ENCODE measurements at regions not wholly inside any gene's neighbourhood (a gene's known extent, or its start where the extent isn't known, plus 50 kb on each side); places are given as distances from the start of the nearest gene placed in this dataset.

DNA sequence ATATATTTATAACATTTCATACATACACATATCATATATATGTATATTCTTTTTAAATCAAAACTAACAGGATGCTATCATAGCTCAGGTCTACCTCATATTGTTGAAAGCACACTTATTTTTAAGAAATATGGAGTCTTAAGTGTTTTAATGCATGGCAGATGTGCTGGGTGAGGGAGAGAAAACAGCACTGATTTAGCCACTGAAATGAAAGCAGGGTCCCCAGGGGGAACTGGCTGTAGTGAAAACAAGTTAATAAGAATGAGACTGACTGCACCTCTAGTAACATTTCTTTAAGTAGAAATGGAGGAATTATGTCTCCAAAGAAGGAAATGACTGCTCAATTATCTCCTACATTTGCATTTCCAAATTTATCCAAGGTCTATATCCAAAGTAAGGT is 857.8 kb downstream of the DCDC2C start:
- no peak overlapping the region for H3K4me2 ChIP-seq (ENCODE audit: low read length)
- no peak overlapping the region for H2AFZ ChIP-seq (ENCODE audit: low read depth, low read length, poor library complexity, severe bottlenecking)
- no peaks in the 10 kb centered on the region for H3K27me3 ChIP-seq (ENCODE audit: insufficient read depth, low read length)
- TF ChIP-seq MAX (IDR thresholded peaks at IDR 0.05), result no peak
- no peak for TF ChIP-seq TCF7L2 (IDR thresholded peaks at IDR 0.05; ENCODE audit: borderline replicate concordance, extremely low read depth, insufficient read depth, insufficient read length)
- no peak for TF ChIP-seq SRF (IDR thresholded peaks at IDR 0.05; ENCODE audit: low read depth)
- TF ChIP-seq ATF3 (IDR thresholded peaks at IDR 0.05), result no peak
- no peak for TF ChIP-seq JUND (IDR thresholded peaks at IDR 0.05)
- TF ChIP-seq, protein P1, sequence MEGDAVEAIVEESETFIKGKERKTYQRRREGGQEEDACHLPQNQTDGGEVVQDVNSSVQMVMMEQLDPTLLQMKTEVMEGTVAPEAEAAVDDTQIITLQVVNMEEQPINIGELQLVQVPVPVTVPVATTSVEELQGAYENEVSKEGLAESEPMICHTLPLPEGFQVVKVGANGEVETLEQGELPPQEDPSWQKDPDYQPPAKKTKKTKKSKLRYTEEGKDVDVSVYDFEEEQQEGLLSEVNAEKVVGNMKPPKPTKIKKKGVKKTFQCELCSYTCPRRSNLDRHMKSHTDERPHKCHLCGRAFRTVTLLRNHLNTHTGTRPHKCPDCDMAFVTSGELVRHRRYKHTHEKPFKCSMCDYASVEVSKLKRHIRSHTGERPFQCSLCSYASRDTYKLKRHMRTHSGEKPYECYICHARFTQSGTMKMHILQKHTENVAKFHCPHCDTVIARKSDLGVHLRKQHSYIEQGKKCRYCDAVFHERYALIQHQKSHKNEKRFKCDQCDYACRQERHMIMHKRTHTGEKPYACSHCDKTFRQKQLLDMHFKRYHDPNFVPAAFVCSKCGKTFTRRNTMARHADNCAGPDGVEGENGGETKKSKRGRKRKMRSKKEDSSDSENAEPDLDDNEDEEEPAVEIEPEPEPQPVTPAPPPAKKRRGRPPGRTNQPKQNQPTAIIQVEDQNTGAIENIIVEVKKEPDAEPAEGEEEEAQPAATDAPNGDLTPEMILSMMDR (IDR thresholded peaks at IDR 0.05 in 2 of 3, conservative IDR thresholded peaks at IDR 0.05 in 1 of 3; ENCODE audit: borderline replicate concordance in 1 of 3, insufficient read depth in 1 of 3, low read depth in 2 of 3, low read length in 2 of 3), result no peak
- TF ChIP-seq CEBPB (IDR thresholded peaks at IDR 0.05; ENCODE audit: low read depth), result no peak
- TF ChIP-seq, protein P2, sequence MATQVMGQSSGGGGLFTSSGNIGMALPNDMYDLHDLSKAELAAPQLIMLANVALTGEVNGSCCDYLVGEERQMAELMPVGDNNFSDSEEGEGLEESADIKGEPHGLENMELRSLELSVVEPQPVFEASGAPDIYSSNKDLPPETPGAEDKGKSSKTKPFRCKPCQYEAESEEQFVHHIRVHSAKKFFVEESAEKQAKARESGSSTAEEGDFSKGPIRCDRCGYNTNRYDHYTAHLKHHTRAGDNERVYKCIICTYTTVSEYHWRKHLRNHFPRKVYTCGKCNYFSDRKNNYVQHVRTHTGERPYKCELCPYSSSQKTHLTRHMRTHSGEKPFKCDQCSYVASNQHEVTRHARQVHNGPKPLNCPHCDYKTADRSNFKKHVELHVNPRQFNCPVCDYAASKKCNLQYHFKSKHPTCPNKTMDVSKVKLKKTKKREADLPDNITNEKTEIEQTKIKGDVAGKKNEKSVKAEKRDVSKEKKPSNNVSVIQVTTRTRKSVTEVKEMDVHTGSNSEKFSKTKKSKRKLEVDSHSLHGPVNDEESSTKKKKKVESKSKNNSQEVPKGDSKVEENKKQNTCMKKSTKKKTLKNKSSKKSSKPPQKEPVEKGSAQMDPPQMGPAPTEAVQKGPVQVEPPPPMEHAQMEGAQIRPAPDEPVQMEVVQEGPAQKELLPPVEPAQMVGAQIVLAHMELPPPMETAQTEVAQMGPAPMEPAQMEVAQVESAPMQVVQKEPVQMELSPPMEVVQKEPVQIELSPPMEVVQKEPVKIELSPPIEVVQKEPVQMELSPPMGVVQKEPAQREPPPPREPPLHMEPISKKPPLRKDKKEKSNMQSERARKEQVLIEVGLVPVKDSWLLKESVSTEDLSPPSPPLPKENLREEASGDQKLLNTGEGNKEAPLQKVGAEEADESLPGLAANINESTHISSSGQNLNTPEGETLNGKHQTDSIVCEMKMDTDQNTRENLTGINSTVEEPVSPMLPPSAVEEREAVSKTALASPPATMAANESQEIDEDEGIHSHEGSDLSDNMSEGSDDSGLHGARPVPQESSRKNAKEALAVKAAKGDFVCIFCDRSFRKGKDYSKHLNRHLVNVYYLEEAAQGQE (IDR thresholded peaks at IDR 0.05; ENCODE audit: low read depth), result no peak
- TF ChIP-seq SIN3A (IDR thresholded peaks at IDR 0.05; ENCODE audit: low read depth), result no peak
- TF ChIP-seq CBX3 (IDR thresholded peaks at IDR 0.05; ENCODE audit: low read depth), result no peak
- TF ChIP-seq FOSL1 (IDR thresholded peaks at IDR 0.05; ENCODE audit: low read depth), result no peak
- no peak for TF ChIP-seq YY1 (IDR thresholded peaks at IDR 0.05; ENCODE audit: extremely low read depth, insufficient replicate concordance, low read depth, low read length)
- TF ChIP-seq POLR2AphosphoS5 (IDR thresholded peaks at IDR 0.05; ENCODE audit: low read depth, low read length), result no peak
- TF ChIP-seq POLR2A (IDR thresholded peaks at IDR 0.05; ENCODE audit: borderline replicate concordance, extremely low read depth, insufficient read depth, insufficient read length), result no peak
- TF ChIP-seq EGR1 (IDR thresholded peaks at IDR 0.05; ENCODE audit: low read depth), result no peak
- no peak for TF ChIP-seq ELF1 (IDR thresholded peaks at IDR 0.05; ENCODE audit: borderline replicate concordance, low read depth)
- TF ChIP-seq EZH2phosphoT487 (IDR thresholded peaks at IDR 0.05; ENCODE audit: borderline replicate concordance), result no peak
- no peak for TF ChIP-seq ZBTB33 (IDR thresholded peaks at IDR 0.05; ENCODE audit: extremely low read depth, insufficient replicate concordance, low read length)
- TF ChIP-seq EZH2 (IDR thresholded peaks at IDR 0.05), result no peak
- TF ChIP-seq ZFX (IDR thresholded peaks at IDR 0.05), result no peak
- BruUV-seq (replicated peaks), result no TSS peak
- H3K79me2 ChIP-seq (ENCODE audit: insufficient read depth, low read length), result no peaks in the 10 kb centered on the region
- H3K9me3 ChIP-seq (ENCODE audit: control insufficient read depth in 1 of 2, insufficient read depth in 1 of 2, low read depth in 1 of 2, low read length in 2 of 2), result peaks cover 4 to 22% of the 10 kb centered on the region in 2 experiments; a peak in 3 of 4 replicates
- ChIA-PET RAD21 (ENCODE audit: low non-redundant PET in 1 of 2, low total read pairs in 2 of 2, uncharacterized antibody in 2 of 2, unreplicated experiment in 2 of 2) (no interaction called here), CTCF (no interaction called here), POLR2A (no interaction called here)
- no peaks in the 10 kb centered on the region for H3K4me1 ChIP-seq (ENCODE audit: control insufficient read depth in 1 of 2, insufficient read depth in 2 of 2, low read length in 2 of 2)
- intact Hi-C loops (cut with micrococcal nuclease), result no loop called here
- H3K27ac ChIP-seq (ENCODE audit: low read depth, low read length), result no peak overlapping the region
- no peak overlapping the region for H3K4me3 ChIP-seq (replicated peaks in 1 of 2; ENCODE audit: low read depth in 1 of 2, low read length in 2 of 2)
- ATAC-seq (no peak), DNase-seq (ENCODE audit: low read depth, low spot score) (no peak)
- no peak overlapping the region for H3K9ac ChIP-seq (ENCODE audit: low read length)
- no peaks in the 10 kb centered on the region for H3K36me3 ChIP-seq (ENCODE audit: control insufficient read depth in 1 of 2, insufficient read depth in 2 of 2, low read length in 2 of 2)
- no peaks in the 10 kb centered on the region for H4K20me1 ChIP-seq (ENCODE audit: insufficient read depth)
- no peaks in the 10 kb centered on the region for H3K9me2 ChIP-seq (ENCODE audit: insufficient read depth)
